DOHH2 (cell line): ENCODE measurements at regions not wholly inside any gene's neighbourhood (a gene's known extent, or its start where the extent isn't known, plus 50 kb on each side); places are given as distances from the start of the nearest gene placed in this dataset.

Source experiments
- H3F3A ChIP-seq: fragments of 200-600 bp; sonication (generic), shearing (Covaris generic); 2 replicates; pipeline ENCODE4 v1.6.0; 2016; ENCODE audit warnings: antibody characterized with exemption, mild to moderate bottlenecking; ENCODE audit not compliant: control insufficient read depth, insufficient read depth
- H3K27ac ChIP-seq: fragments of 200-600 bp; sonication (generic); 2 replicates; pipeline ENCODE4 v1.5.1; 2014; ENCODE audit warnings: low read depth, mild to moderate bottlenecking, low read length, moderate library complexity
- H3K27me3 ChIP-seq: fragments of 200-600 bp; sonication (generic); 2 replicates; pipeline ENCODE4 v1.6.1; 2014; ENCODE audit warnings: mild to moderate bottlenecking, low read length, mixed read lengths; ENCODE audit not compliant: control insufficient read depth
- H3K36me3 ChIP-seq: fragments of 200-600 bp; sonication (generic); 2 replicates; pipeline ENCODE4 v1.6.1; 2014; ENCODE audit warnings: mild to moderate bottlenecking, low read length, moderate library complexity, mixed read lengths; ENCODE audit not compliant: control insufficient read depth
- H3K4me1 ChIP-seq: fragments of 200-600 bp; sonication (generic); 2 replicates; pipeline ENCODE4 v1.6.1; 2014; ENCODE audit warnings: mild to moderate bottlenecking, low read length, mixed read lengths; ENCODE audit not compliant: control insufficient read depth
- H3K4me2 ChIP-seq: fragments of 200-600 bp; sonication (generic); 2 replicates; pipeline ENCODE4 v1.6.0; 2014; ENCODE audit warnings: mild to moderate bottlenecking, low read length, moderate library complexity
- H3K4me3 ChIP-seq: fragments of 200-600 bp; sonication (generic); 2 replicates; pipeline ENCODE4 v1.5.1; 2014; ENCODE audit warnings: mild to moderate bottlenecking, low read length, mixed read lengths
- H3K79me2 ChIP-seq: fragments of 200-600 bp; sonication (generic); 2 replicates; pipeline ENCODE4 v1.6.1; 2014; ENCODE audit warnings: mild to moderate bottlenecking, low read length, mixed read lengths; ENCODE audit not compliant: control insufficient read depth
- H3K9me2 ChIP-seq: fragments of 200-600 bp; sonication (generic); replicated peaks from 2 replicates; pipeline ENCODE4 v1.6.1; 2014; ENCODE audit warnings: mild to moderate bottlenecking, low read length, mixed read lengths; ENCODE audit not compliant: control insufficient read depth
- H3K9me3 ChIP-seq: fragments of 200-600 bp; sonication (generic); 2 replicates; pipeline ENCODE4 v1.6.1; 2014; ENCODE audit warnings: antibody characterized with exemption, low read length, mixed read lengths; ENCODE audit not compliant: control insufficient read depth, insufficient read depth
- H4K20me1 ChIP-seq: fragments of 200-600 bp; sonication (generic); 2 replicates; pipeline ENCODE4 v1.6.0; 2014; ENCODE audit warnings: low read depth, mild to moderate bottlenecking, antibody characterized with exemption, low read length, moderate library complexity; ENCODE audit not compliant: control insufficient read depth, insufficient read depth
- CTCF ChIP-seq: fragments of 200-600 bp; sonication (generic); IDR thresholded peaks from one replicate; pipeline ENCODE4 v1.5.1; 2014; ENCODE audit warnings: antibody characterized with exemption, mild to moderate bottlenecking, low read depth, low read length; ENCODE audit not compliant: poor library complexity, severe bottlenecking
- EZH2phosphoT487 ChIP-seq: fragments of 200-600 bp; sonication (generic); IDR thresholded peaks from 2 replicates; pipeline ENCODE4 v1.6.1; 2017; ENCODE audit warnings: borderline replicate concordance, mild to moderate bottlenecking, antibody characterized with exemption, low read length, moderate library complexity, mixed read lengths

- H3K36me3 ChIP-seq, result no peaks in the 10 kb centered on the region
- H3K27me3 ChIP-seq, result no peaks in the 10 kb centered on the region
- H3K27ac ChIP-seq, result no peak overlapping the region
- H3K9me3 ChIP-seq, result peaks cover 14% of the 10 kb centered on the region; the same call in 1 of the 2 replicates
- no peaks in the 10 kb centered on the region for H4K20me1 ChIP-seq
- no peaks in the 10 kb centered on the region for H3K9me2 ChIP-seq
- H3K4me3 ChIP-seq, result no peak overlapping the region
- H3K4me1 ChIP-seq, result no peaks in the 10 kb centered on the region
- TF ChIP-seq CTCF (no peak), EZH2phosphoT487 (no peak)
- no peak overlapping the region for H3K4me2 ChIP-seq
- H3F3A ChIP-seq, result no peaks in the 10 kb centered on the region
- H3K79me2 ChIP-seq, result no peaks in the 10 kb centered on the region
Observed at GRCh38 chr5:2908086-2908485, 156.6 kb upstream of the IRX2 start.

DNA sequence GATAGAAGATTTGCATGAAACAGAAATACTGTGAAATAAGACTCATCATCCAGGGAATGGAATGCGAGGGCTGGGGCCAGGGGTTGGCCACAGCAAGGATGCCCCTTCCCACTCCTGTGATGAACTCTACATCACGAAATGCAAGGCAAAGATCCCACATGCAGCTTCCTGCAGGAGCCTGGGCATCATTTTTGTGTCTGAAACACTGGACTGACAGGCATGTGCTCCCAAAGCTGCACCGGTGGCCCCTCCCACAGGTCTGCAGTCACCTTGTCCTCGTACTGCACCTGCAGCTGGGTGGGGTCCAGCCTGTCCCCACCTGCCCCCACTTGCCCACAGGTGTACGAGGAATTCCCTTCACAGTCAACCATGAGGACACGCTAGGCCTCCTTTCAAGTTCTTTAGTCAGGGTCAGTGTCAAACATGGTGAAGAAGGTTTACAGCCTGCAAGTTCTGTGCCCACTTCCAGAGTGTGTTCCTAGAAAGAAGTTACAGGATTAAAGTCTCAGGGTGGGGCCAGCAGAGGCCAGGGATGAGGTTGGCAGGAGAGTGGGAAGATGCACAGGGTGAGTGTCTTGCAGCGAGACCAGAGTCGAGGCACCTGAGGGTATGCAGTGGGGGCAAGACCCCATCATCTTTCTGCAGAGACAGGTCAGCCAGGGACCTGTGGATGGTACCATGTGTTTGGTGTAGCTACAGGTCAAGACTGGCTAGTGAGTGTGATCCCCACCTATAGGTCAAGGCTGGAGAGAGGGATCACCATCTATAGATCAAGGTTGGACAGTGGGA is 155.0 kb upstream of the IRX2 start:
- Histone ChIP-seq H3K27ac (no peak overlapping the region), H3K4me3 (no peak overlapping the region), H3K79me2 (no peaks in the 10 kb centered on the region), H4K20me1 (no peaks in the 10 kb centered on the region), H3K36me3 (no peaks in the 10 kb centered on the region), H3K9me3 (peaks cover 19% of the 10 kb centered on the region; the same call in 1 of the 2 replicates), H3K4me2 (no peak overlapping the region), H3K9me2 (no peaks in the 10 kb centered on the region), H3F3A (no peaks in the 10 kb centered on the region), H3K4me1 (no peaks in the 10 kb centered on the region), H3K27me3 (no peaks in the 10 kb centered on the region)
- TF ChIP-seq CTCF (no peak), EZH2phosphoT487 (no peak)

- H3K9me3 ChIP-seq, result peaks cover 19% of the 10 kb centered on the region; the same call in 1 of the 2 replicates
- no peaks in the 10 kb centered on the region for H3F3A ChIP-seq
- no peak overlapping the region for H3K4me3 ChIP-seq
- H3K27ac ChIP-seq, result no peak overlapping the region
- H3K36me3 ChIP-seq, result no peaks in the 10 kb centered on the region
- no peaks in the 10 kb centered on the region for H3K27me3 ChIP-seq
- H3K4me1 ChIP-seq, result no peaks in the 10 kb centered on the region
- no peak overlapping the region for H3K4me2 ChIP-seq
- no peaks in the 10 kb centered on the region for H4K20me1 ChIP-seq
- no peaks in the 10 kb centered on the region for H3K9me2 ChIP-seq
- H3K79me2 ChIP-seq, result no peaks in the 10 kb centered on the region
- TF ChIP-seq CTCF (no peak), EZH2phosphoT487 (no peak)
Observed at GRCh38 chr5:2905741-2906140, 154.3 kb upstream of the IRX2 start.
